GM23338 (cell line): ENCODE measurements at regions not wholly inside any gene's neighbourhood (a gene's known extent, or its start where the extent isn't known, plus 50 kb on each side); places are given as distances from the start of the nearest gene placed in this dataset.

Experiments
- ATAC-seq: fragments of 200-7000 bp; cut with Tn5 transposase; 3 replicates; pipeline ENCODE4 v1.9.1; 2020
- DNase-seq: peaks from one replicate; pipeline ENCODE4 v3.0.0-alpha.2; 2015; ENCODE audit warnings: low spot score
- H2AFZ ChIP-seq: fragments of 200-600 bp; sonication (generic); 2 replicates; pipeline ENCODE4 v1.8.0; 2016; ENCODE audit warnings: antibody characterized with exemption, mild to moderate bottlenecking, moderate library complexity
- H3F3A ChIP-seq: fragments of 200-600 bp; sonication (generic); replicated peaks from 2 replicates; pipeline ENCODE4 v1.8.0; 2017; ENCODE audit warnings: antibody characterized with exemption, mixed run types, low read depth
- H3K27ac ChIP-seq: fragments of 200-600 bp; sonication (generic); 2 replicates; pipeline ENCODE4 v1.6.1; 2016; ENCODE audit warnings: low read depth
- H3K27me3 ChIP-seq: fragments of 200-600 bp; sonication (generic); 2 replicates; pipeline ENCODE4 v1.8.0; 2016; ENCODE audit warnings: mild to moderate bottlenecking, mixed run types, moderate library complexity; ENCODE audit not compliant: insufficient read depth
- H3K36me3 ChIP-seq: fragments of 200-600 bp; sonication (generic); 2 replicates; pipeline ENCODE4 v1.8.0; 2016; ENCODE audit warnings: mild to moderate bottlenecking; ENCODE audit not compliant: insufficient read depth
- H3K4me1 ChIP-seq: fragments of 200-600 bp; sonication (generic); 2 replicates; pipeline ENCODE4 v1.8.0; 2016; ENCODE audit warnings: mild to moderate bottlenecking, moderate library complexity; ENCODE audit not compliant: insufficient read depth
- H3K4me2 ChIP-seq: fragments of 200-600 bp; sonication (generic); 2 replicates; pipeline ENCODE4 v1.7.1; 2017; ENCODE audit warnings: mixed run types
- H3K4me3 ChIP-seq: fragments of 200-600 bp; sonication (generic); 2 replicates; pipeline ENCODE4 v1.6.1; 2016; ENCODE audit warnings: mixed run types
- H3K79me2 ChIP-seq: fragments of 200-600 bp; sonication (generic); replicated peaks from 2 replicates; pipeline ENCODE4 v1.8.0; 2017; ENCODE audit warnings: mild to moderate bottlenecking; ENCODE audit not compliant: insufficient read depth
- H3K9me2 ChIP-seq: fragments of 200-600 bp; sonication (generic); 2 replicates; pipeline ENCODE4 v1.8.0; 2017; ENCODE audit not compliant: insufficient read depth
- H4K20me1 ChIP-seq: fragments of 200-600 bp; sonication (generic); replicated peaks from 2 replicates; pipeline ENCODE4 v1.8.0; 2017; ENCODE audit warnings: mild to moderate bottlenecking; ENCODE audit not compliant: insufficient read depth
- H3K27ac Mint-ChIP-seq: 2 replicates; pipeline ENCODE4 v1.8.0; 2020; ENCODE audit warnings: inconsistent platforms, mild to moderate bottlenecking, moderate library complexity, mixed read lengths
- H3K27me3 Mint-ChIP-seq: 3 replicates; pipeline ENCODE4 v1.8.0; 2022; ENCODE audit warnings: low read depth, mild to moderate bottlenecking, moderate library complexity, mixed read lengths, inconsistent platforms; ENCODE audit not compliant: insufficient read depth, poor library complexity
- H3K36me3 Mint-ChIP-seq: 3 replicates; pipeline ENCODE4 v1.8.0; 2021; ENCODE audit warnings: low read depth, mild to moderate bottlenecking, inconsistent platforms, moderate library complexity, mixed read lengths
- H3K4me1 Mint-ChIP-seq: 3 replicates; pipeline ENCODE4 v1.8.0; 2020; ENCODE audit warnings: mild to moderate bottlenecking, inconsistent platforms, mixed read lengths
- H3K4me3 Mint-ChIP-seq: 3 replicates; pipeline ENCODE4 v1.8.0; 2021; ENCODE audit warnings: moderate library complexity, mild to moderate bottlenecking, inconsistent platforms, mixed read lengths
- H3K9me3 Mint-ChIP-seq: 3 replicates; pipeline ENCODE4 v1.8.0; 2020; ENCODE audit warnings: moderate library complexity, mild to moderate bottlenecking, inconsistent platforms, mixed read lengths
- CREB1 ChIP-seq: fragments of 250-450 bp; sonication (Bioruptor Pico); IDR thresholded peaks from 2 replicates; pipeline ENCODE4 v1.5.0; 2020; ENCODE audit warnings: low read depth, mild to moderate bottlenecking, moderate library complexity
- EZH2 ChIP-seq: fragments of 200-600 bp; sonication (generic); IDR thresholded peaks from one replicate; pipeline ENCODE4 v1.8.0; 2017; ENCODE audit warnings: antibody characterized with exemption, mild to moderate bottlenecking, low read depth; ENCODE audit not compliant: unreplicated experiment
- EZH2phosphoT487 ChIP-seq: fragments of 200-600 bp; sonication (generic); IDR thresholded peaks from one replicate; pipeline ENCODE4 v1.8.1; 2018; ENCODE audit warnings: antibody characterized with exemption; ENCODE audit not compliant: unreplicated experiment
- JUNB ChIP-seq: IDR thresholded peaks from one replicate; pipeline ENCODE4 v1.6.1; 2016; ENCODE audit warnings: antibody characterized with exemption; ENCODE audit not compliant: unreplicated experiment
- NANOG ChIP-seq: IDR thresholded peaks from 2 replicates; pipeline ENCODE4 v1.6.1; 2016; ENCODE audit warnings: antibody characterized with exemption, borderline replicate concordance
- POLR2AphosphoS5 ChIP-seq: IDR thresholded peaks from 2 replicates; pipeline ENCODE4 v1.6.1; 2016; ENCODE audit warnings: antibody characterized with exemption, low read depth
- STAT1 ChIP-seq: IDR thresholded peaks from one replicate; pipeline ENCODE4 v1.6.1; 2016; ENCODE audit warnings: antibody characterized with exemption; ENCODE audit not compliant: unreplicated experiment
- ZNF114 ChIP-seq: fragments of 250-450 bp; sonication (Bioruptor Pico); IDR thresholded peaks from 2 replicates; pipeline ENCODE4 v1.5.0; 2020; ENCODE audit warnings: mild to moderate bottlenecking, moderate library complexity
- ZNF331 ChIP-seq: fragments of 250-450 bp; sonication (Bioruptor Pico); IDR thresholded peaks from 2 replicates; pipeline ENCODE4 v1.5.0; 2020; ENCODE audit warnings: low read depth, mild to moderate bottlenecking, moderate library complexity
- TF ChIP-seq, protein P1 (sequence below): IDR thresholded peaks from one replicate; pipeline ENCODE4 v1.6.1; 2018; ENCODE audit warnings: antibody characterized with exemption; ENCODE audit not compliant: unreplicated experiment
- TF ChIP-seq, protein P2 (sequence below): IDR thresholded peaks from 2 replicates; pipeline ENCODE4 v1.6.1; 2016; ENCODE audit warnings: antibody characterized with exemption
- TF ChIP-seq, protein P3 (sequence below): fragments of 250-450 bp; sonication (Bioruptor Pico); IDR thresholded peaks from 2 replicates; pipeline ENCODE4 v1.5.0; 2020; ENCODE audit warnings: mild to moderate bottlenecking, moderate library complexity

DNA sequence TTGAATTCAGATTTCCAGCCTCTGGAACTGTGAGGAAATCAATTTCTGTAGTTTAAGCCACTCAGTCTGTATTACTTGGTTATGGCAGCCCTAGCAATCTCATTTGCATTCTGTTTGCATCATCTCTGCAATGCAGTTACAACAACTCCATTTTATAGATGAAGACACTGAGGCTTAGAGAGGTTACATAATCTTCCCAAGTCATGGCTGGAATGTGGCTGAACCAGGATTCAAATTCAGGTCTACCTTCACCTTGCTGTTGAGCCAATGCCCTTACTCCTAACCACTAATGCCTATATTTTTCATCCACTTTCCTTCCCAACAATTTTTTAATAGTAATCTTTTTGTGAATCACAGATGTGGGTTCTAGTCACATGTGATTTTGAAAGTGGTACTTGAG lies 469.8 kb upstream of the CCL2 start (continued):
- TF ChIP-seq ZNF114 (CRISPR knock-in tag) (no peak), JUNB (no peak), STAT1 (no peak), CREB1 (CRISPR knock-in tag) (no peak)
- TF ChIP-seq, protein P1, sequence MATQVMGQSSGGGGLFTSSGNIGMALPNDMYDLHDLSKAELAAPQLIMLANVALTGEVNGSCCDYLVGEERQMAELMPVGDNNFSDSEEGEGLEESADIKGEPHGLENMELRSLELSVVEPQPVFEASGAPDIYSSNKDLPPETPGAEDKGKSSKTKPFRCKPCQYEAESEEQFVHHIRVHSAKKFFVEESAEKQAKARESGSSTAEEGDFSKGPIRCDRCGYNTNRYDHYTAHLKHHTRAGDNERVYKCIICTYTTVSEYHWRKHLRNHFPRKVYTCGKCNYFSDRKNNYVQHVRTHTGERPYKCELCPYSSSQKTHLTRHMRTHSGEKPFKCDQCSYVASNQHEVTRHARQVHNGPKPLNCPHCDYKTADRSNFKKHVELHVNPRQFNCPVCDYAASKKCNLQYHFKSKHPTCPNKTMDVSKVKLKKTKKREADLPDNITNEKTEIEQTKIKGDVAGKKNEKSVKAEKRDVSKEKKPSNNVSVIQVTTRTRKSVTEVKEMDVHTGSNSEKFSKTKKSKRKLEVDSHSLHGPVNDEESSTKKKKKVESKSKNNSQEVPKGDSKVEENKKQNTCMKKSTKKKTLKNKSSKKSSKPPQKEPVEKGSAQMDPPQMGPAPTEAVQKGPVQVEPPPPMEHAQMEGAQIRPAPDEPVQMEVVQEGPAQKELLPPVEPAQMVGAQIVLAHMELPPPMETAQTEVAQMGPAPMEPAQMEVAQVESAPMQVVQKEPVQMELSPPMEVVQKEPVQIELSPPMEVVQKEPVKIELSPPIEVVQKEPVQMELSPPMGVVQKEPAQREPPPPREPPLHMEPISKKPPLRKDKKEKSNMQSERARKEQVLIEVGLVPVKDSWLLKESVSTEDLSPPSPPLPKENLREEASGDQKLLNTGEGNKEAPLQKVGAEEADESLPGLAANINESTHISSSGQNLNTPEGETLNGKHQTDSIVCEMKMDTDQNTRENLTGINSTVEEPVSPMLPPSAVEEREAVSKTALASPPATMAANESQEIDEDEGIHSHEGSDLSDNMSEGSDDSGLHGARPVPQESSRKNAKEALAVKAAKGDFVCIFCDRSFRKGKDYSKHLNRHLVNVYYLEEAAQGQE = no peak

DNA sequence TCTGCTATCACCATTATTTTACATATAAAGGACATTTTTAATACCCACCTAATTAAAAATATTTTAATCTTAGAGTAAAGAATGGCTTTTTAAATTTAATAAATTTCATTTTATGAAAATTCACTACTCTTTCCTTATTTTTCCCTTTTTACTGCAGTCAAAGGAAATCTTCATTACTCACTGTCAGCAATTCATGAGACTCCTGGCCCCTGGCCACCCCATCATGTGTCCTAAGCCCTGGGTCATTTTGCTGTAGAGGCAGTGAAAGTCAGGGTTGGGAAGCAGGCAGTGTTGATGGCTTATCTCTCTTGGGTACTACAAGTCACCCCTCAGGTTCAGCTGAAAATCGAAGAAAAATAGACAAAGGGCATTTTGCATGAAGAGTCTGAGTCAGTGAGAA lies 468.6 kb upstream of the CCL2 start:
- H3K36me3 Mint-ChIP-seq = no peaks in the 10 kb centered on the region
- H4K20me1 ChIP-seq = no peaks in the 10 kb centered on the region
- H3K4me3 ChIP-seq = no peak overlapping the region
- H3K4me2 ChIP-seq = no peak overlapping the region
- no peaks in the 10 kb centered on the region for H3K9me3 Mint-ChIP-seq
- peaks cover 7% of the 10 kb centered on the region; the same call in 1 of the 2 replicates for H3K9me2 ChIP-seq
- DNase-seq = no peak
- H3K27ac ChIP-seq = no peak overlapping the region
- H3K27ac Mint-ChIP-seq = no peak overlapping the region
- no peaks in the 10 kb centered on the region for H3K79me2 ChIP-seq
- ATAC-seq = no peak
- no peaks in the 10 kb centered on the region for H3K4me1 Mint-ChIP-seq
- H3K4me1 ChIP-seq = no peaks in the 10 kb centered on the region
- peaks cover 2% of the 10 kb centered on the region for H3K27me3 Mint-ChIP-seq
- no peaks in the 10 kb centered on the region for H3K27me3 ChIP-seq
- no peak overlapping the region for H3K4me3 Mint-ChIP-seq
- no peak overlapping the region for H2AFZ ChIP-seq
- no peaks in the 10 kb centered on the region for H3K36me3 ChIP-seq
- no peaks in the 10 kb centered on the region for H3F3A ChIP-seq
- TF ChIP-seq, protein P2, sequence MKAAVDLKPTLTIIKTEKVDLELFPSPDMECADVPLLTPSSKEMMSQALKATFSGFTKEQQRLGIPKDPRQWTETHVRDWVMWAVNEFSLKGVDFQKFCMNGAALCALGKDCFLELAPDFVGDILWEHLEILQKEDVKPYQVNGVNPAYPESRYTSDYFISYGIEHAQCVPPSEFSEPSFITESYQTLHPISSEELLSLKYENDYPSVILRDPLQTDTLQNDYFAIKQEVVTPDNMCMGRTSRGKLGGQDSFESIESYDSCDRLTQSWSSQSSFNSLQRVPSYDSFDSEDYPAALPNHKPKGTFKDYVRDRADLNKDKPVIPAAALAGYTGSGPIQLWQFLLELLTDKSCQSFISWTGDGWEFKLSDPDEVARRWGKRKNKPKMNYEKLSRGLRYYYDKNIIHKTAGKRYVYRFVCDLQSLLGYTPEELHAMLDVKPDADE = no peak
- TF ChIP-seq, protein P1 = no peak
- no peak for TF ChIP-seq NANOG
- no peak for TF ChIP-seq ZNF331
- TF ChIP-seq JUNB = no peak
- no peak for TF ChIP-seq EZH2phosphoT487
- TF ChIP-seq, protein P3, sequence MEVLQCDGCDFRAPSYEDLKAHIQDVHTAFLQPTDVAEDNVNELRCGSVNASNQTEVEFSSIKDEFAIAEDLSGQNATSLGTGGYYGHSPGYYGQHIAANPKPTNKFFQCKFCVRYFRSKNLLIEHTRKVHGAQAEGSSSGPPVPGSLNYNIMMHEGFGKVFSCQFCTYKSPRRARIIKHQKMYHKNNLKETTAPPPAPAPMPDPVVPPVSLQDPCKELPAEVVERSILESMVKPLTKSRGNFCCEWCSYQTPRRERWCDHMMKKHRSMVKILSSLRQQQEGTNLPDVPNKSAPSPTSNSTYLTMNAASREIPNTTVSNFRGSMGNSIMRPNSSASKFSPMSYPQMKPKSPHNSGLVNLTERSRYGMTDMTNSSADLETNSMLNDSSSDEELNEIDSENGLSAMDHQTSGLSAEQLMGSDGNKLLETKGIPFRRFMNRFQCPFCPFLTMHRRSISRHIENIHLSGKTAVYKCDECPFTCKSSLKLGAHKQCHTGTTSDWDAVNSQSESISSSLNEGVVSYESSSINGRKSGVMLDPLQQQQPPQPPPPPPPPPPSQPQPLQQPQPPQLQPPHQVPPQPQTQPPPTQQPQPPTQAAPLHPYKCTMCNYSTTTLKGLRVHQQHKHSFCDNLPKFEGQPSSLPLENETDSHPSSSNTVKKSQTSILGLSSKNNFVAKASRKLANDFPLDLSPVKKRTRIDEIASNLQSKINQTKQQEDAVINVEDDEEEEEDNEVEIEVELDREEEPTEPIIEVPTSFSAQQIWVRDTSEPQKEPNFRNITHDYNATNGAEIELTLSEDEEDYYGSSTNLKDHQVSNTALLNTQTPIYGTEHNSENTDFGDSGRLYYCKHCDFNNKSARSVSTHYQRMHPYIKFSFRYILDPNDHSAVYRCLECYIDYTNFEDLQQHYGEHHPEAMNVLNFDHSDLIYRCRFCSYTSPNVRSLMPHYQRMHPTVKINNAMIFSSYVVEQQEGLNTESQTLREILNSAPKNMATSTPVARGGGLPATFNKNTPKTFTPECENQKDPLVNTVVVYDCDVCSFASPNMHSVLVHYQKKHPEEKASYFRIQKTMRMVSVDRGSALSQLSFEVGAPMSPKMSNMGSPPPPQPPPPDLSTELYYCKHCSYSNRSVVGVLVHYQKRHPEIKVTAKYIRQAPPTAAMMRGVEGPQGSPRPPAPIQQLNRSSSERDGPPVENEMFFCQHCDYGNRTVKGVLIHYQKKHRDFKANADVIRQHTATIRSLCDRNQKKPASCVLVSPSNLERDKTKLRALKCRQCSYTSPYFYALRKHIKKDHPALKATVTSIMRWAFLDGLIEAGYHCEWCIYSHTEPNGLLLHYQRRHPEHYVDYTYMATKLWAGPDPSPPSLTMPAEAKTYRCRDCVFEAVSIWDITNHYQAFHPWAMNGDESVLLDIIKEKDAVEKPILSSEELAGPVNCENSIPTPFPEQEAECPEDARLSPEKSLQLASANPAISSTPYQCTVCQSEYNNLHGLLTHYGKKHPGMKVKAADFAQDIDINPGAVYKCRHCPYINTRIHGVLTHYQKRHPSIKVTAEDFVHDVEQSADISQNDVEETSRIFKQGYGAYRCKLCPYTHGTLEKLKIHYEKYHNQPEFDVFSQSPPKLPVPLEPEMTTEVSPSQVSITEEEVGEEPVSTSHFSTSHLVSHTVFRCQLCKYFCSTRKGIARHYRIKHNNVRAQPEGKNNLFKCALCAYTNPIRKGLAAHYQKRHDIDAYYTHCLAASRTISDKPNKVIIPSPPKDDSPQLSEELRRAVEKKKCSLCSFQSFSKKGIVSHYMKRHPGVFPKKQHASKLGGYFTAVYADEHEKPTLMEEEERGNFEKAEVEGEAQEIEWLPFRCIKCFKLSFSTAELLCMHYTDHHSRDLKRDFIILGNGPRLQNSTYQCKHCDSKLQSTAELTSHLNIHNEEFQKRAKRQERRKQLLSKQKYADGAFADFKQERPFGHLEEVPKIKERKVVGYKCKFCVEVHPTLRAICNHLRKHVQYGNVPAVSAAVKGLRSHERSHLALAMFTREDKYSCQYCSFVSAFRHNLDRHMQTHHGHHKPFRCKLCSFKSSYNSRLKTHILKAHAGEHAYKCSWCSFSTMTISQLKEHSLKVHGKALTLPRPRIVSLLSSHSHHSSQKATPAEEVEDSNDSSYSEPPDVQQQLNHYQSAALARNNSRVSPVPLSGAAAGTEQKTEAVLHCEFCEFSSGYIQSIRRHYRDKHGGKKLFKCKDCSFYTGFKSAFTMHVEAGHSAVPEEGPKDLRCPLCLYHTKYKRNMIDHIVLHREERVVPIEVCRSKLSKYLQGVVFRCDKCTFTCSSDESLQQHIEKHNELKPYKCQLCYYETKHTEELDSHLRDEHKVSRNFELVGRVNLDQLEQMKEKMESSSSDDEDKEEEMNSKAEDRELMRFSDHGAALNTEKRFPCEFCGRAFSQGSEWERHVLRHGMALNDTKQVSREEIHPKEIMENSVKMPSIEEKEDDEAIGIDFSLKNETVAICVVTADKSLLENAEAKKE (CRISPR knock-in tag) = no peak
- TF ChIP-seq EZH2 = no peak
- no peak for TF ChIP-seq ZNF114 (CRISPR knock-in tag)
- no peak for TF ChIP-seq POLR2AphosphoS5
